ENCODE measurements at regions not wholly inside any gene's neighbourhood (a gene's known extent, or its start where the extent isn't known, plus 50 kb on each side); places are given as distances from the start of the nearest gene placed in this dataset.
"Not testable (repeated sequence)": the region's sequence is repeated elsewhere in the genome, so short reads cannot be mapped to it uniquely, and the experiment has no call there.

- DNase-seq = no peak
Observed at GRCh38 chr2:241984658-241985057, 115.1 kb downstream of the RTP5 start.

GRCh38 chr2:241985161-241985985 is 115.8 kb downstream of the RTP5 start:
- not testable (repeated sequence) for DNase-seq

GRCh38 chr2:241985986-241986329 is 116.4 kb downstream of the RTP5 start:
- DNase-seq = no peak

- DNase-seq = no peak
Observed at GRCh38 chr2:241986836-241987641, 117.5 kb downstream of the RTP5 start.

DNA sequence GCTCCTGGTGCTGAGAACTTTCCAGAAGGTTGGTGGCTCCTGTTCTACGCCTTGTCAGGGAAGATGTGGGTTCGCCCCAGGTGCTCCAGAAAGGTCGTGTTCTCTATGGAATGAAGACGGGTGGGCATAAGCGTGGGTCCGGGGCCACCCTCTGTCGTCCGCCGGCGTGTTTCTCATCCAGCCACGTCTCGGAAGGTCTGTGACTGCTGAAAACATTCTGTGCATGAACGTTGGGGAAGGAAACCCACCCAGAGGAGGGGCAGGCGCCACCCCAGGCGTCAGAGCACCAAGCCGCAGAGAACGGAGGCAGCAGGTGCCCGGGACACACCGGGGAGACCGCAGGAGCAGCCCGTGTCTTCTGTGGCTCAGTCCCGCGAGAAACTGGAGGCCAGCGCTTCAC is 118.2 kb downstream of the RTP5 start:
- no peak for DNase-seq

DNA sequence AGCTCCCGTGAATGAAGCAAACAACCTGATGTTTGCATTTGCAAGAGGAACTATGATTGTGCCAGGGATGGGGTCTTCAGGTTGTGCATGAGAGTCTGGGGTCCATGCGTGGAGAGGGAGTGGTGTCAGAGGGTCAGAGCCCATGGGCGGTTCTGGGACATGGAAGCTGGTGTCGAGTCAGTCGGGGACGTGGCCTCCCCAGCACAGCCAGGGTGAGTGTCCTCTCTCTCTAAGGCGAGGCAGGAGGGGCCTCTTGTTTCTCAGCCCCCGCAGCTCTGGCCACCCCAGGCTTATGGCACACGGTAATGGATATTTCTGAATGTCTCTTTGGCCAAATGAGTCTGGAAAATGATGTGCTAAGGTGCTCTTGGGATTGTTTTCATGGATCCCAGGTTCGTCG is 118.6 kb downstream of the RTP5 start:
- DNase-seq = no peak

GRCh38 chr2:241989074-241989473 is 119.5 kb downstream of the RTP5 start:
- DNase-seq = no peak

- DNase-seq = no peak
Observed at GRCh38 chr2:241990466-241990865, 120.9 kb downstream of the RTP5 start.

DNA sequence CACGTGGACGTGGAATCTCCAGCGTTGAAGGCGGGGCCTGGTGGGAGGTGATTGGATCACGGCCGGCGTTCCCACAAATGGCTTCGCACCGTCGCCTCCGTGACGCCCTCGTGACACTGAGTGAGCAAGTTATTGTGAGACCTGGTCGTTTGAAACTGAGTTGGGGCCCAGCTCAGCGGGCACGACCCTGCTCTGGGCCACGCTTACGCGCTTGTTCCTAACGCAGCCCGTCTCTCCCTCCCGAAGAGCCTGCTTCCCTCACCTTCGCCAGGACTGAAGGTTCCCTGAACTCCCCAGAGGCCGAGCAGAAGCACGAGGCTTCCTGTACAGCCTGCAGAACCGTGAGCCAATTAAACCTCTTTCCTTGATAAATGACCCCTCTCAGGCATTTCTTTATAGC is 121.8 kb downstream of the RTP5 start:
- no peak for DNase-seq

DNA sequence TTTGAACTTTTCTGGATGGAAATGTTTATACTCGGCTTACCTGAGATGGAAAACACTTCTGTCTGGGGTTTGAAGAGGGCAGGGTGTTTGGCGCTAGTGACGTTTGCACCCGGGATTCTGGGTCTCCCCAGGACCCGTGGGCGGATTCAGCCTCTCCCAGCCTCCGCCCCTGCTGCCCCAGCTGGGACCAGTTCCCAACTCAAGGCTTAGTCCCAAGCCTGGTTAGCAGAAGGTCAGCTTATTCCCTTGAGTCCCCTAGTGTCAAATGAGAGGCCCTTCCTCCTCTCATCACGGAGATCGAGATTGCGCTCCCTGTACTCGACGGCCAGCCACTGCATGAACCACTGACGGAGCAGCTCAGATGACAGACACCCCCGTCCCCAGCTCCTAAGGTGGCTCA is 123.2 kb downstream of the RTP5 start:
- DNase-seq = no peak

- no peak for DNase-seq
Observed at GRCh38 chr2:241993386-241994005, 124.0 kb downstream of the RTP5 start.

DNA sequence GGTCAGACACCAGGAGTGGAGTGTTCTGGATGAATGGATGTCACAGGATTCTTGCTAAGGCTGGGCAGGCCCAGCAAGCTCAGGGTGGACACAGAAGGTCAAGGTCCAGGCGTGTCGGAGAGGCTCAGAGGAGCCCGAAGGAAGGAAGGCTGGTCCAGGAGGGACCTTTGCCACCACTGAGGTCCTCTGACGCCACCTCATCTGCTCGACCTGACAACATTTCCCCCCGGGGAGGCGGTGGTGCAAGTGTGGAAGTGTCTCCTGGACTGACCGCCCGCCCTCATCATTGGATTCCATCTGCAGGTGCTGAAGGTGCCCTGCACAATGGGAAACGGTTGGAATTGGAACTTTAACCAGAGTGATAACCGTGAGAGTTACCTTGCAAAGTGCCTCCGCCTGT is 124.6 kb downstream of the RTP5 start:
- DNase-seq = no peak

DNA sequence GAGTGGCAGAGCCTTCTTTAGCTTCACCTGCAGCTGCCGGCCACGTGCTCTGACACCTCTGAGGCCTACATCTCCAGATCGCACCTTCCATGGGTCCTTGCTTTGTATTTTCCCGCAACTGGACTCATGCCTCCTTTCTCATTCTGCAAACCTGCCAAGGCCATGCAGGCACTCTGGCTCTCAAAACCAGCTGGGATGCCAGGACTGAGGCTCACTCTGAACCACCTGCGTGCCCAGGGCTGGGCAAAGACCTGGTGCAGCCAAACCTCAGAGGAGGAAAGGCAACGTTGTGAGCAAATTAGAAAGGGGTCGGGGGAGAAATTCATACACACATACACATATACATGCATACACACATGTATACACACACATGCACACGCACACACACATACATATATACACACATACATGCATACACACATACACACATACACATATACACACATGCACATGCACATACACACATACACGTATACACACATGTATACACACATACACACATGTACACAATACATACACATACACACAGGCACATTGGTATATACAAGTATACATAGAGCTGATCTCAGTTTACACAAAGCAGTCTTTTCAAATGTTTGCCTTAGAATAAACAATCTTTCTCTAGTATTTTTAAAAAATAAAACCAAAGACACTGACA is 125.2 kb downstream of the RTP5 start:
- no peak for DNase-seq

DNA sequence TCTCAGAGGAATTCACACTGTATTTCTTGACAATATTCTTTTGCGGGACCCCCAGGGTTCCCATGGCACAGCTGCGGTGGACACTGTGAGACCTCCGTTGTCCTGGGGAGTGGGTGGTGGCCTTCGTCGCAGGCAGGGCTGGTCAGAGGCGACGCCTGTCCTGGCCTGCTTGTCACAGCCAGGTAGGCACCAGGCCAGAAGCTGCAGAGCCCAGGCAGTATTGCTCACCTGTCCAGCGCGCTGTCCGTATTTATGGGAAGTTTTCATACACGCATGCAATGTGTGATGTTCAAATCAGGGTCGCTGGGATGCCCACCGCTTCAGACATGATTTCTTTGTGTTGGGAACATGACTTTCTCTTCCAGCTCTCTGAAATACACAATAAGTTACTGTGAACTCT is 126.6 kb downstream of the RTP5 start:
- no peak for DNase-seq

DNA sequence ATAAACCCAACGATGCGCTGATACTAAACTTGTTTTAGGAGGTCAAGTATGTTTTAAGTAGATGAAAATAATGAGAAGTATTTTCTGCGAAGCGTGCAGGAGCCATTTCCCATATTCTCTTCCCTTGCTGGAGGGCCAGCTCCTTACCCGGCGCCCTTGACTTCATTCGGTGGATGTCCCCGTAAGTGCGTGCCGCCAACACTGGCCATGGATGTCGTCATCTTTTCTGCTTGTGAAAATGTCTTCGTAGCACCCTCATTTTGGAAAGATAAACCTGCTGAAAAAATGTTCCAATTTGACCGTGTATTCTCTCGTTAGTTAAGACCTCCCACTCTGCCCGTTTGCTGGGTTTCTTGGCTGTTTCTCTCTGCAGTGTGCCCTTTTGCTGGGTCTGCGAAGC is 127.5 kb downstream of the RTP5 start:
- no peak for DNase-seq

GRCh38 chr2:241999184-241999583 is 129.7 kb downstream of the RTP5 start:
- no peak for DNase-seq

DNA sequence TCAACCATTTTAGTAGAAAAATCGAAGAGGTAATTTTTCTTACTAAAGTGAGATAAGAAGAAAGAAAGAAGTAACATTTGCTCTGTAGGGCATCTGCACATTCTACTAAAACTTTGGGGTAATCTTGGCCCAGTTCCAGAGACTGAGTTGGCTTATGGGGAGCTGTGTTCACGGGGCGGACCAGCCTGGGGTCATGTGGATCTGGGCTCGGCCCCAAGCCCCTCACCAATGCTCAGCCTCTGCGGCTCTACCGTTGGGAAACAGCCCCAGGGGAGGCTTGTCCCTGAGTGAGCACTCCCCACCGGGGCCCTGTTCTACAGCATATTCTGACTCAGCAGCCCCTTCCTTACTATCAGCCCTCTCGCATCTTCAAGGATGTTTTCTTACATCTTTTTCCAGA is 132.3 kb downstream of the RTP5 start:
- DNase-seq = no peak

GRCh38 chr2:242002944-242003343 is 133.4 kb downstream of the RTP5 start:
- DNase-seq = no peak

DNA sequence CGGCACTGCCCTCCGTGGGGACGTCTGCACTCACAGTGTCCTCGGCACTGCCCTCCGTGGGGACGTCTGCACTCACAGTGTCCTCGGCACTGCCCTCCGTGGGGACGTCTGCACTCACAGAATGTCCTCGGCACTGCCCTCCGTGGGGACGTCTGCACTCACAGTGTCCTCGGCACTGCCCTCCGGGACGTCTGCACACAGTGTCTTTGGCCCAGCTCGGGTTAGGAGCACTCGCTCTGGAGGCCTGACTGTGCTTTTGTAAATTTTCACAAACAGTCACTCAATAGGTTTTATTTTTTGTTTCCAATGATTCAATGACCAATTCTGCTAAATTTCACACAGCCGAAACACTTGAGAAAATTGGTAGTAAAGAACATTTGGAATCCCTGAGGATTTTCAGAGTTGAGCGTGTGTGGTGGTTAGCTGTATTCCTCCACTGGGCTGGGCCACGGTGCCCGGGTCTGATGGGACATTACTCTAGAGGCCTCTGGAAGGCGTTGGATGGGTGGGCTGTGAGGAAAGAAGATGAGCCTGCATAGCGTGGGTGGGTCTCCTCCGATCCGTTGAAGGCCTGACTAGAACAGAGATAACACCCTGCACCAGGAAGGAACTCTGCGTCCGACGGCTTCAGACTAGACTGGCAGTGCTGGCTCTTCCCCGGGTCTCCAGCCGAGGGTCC is 134.8 kb downstream of the RTP5 start:
- no peak for DNase-seq

DNA sequence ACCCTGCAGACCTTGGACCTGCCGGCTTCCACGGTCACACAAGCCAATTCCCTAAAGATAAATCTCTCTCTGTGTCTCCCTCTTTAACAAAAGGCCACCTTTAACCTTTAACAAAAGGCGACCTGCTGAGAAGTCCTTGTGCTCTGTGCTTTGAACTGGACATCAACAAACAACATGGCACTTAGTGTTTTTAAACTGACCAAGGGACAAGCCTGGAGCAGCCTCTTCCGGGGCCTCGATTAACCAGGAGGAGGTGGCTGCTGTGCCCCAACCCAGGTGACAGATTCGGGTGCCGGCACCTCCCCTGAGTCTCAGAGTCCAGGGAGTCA is 135.3 kb downstream of the RTP5 start:
- DNase-seq = no peak

DNA sequence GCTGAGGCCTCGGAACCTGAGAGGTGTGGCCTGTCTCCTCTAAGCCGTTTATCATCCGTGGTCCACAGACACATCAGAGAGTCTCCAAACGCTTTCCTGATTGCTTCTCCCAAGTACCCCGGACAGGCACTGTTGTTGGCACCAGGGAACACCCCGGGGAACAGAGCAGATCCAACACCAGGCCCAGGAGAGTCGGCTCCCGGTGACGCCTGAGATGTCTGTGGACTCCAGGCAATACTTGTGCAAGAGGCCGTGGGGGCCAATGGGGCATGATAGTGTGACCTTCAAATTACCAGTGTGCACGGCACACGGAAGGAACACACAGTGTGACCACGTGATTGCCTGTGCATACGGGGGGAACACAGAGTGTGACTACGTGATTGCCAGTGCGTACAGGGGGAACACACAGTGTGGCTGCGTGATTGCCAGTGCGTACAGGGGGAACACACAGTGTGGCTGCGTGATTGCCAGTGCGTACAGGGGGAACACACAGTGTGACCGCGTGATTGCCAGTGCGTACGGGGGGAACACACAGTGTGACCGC is 136.6 kb downstream of the RTP5 start:
- not testable (repeated sequence) for DNase-seq

DNA sequence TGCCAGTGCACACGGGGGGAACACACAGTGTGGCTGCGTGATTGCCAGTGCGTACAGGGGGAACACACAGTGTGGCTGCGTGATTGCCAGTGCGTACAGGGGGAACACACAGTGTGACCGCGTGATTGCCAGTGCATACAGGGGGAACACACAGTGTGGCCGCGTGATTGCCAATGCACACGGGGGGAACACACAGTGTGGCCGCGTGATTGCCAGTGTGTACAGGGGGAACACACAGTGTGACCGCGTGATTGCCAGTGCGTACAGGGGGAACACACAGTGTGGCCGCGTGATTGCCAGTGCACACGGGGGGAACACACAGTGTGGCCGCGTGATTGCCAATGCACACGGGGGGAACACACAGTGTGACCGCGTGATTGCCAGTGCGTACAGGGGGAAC is 139.4 kb downstream of the RTP5 start:
- DNase-seq = not testable (repeated sequence)

Measured in hindlimb muscle (tissue), 1 donor.